Brain microvascular endothelial cell (primary cell): ENCODE measurements at regions not wholly inside any gene's neighbourhood (a gene's known extent, or its start where the extent isn't known, plus 50 kb on each side); places are given as distances from the start of the nearest gene placed in this dataset.

ENCODE experiments used
- DNase-seq: peaks from one replicate; pipeline ENCODE4 v3.0.0-alpha.2; 2020
- H3K27ac ChIP-seq: fragments of 250-450 bp; sonication (Bioruptor Pico); 2 replicates; pipeline ENCODE4 v1.5.1; 2020; ENCODE audit warnings: mild to moderate bottlenecking, moderate library complexity
- H3K27me3 ChIP-seq: fragments of 250-450 bp; sonication (Bioruptor Pico); replicated peaks from 2 replicates; pipeline ENCODE4 v1.5.1; 2020; ENCODE audit warnings: mild to moderate bottlenecking
- H3K36me3 ChIP-seq: fragments of 250-450 bp; sonication (Bioruptor Pico); replicated peaks from 2 replicates; pipeline ENCODE4 v1.5.1; 2020; ENCODE audit warnings: mild to moderate bottlenecking
- H3K4me3 ChIP-seq: 2 replicates; pipeline ENCODE4 v1.5.1; 2011; ENCODE audit warnings: low read depth, mild to moderate bottlenecking, control low read depth, low read length, moderate library complexity
- CTCF ChIP-seq: IDR thresholded peaks from 2 replicates; pipeline ENCODE4 v1.5.1; 2011; ENCODE audit warnings: low read depth, mild to moderate bottlenecking, moderate library complexity, low read length, control low read depth, inconsistent platforms; ENCODE audit errors: missing control alignments
- in situ Hi-C: cut with HindIII; loops from 2 replicates; pipeline ENCODE4 v1.10.0; 2017; ENCODE audit warnings: low sequenced_read_pairs, low pct_ligation_motif_present

GRCh38 chr1:208851366-208851765, 607.2 kb upstream of the PLXNA2 start:
- H3K36me3 ChIP-seq: no peaks in the 10 kb centered on the region
- no peak for DNase-seq
- no peak overlapping the region for H3K4me3 ChIP-seq
- no peaks in the 10 kb centered on the region for H3K27me3 ChIP-seq
- TF ChIP-seq CTCF: no peak
- H3K27ac ChIP-seq: no peak overlapping the region
- in situ Hi-C loops: no loop called here

GRCh38 chr1:208852911-208853310, 608.7 kb upstream of the PLXNA2 start:
- TF ChIP-seq CTCF: no peak
- Histone ChIP-seq H3K36me3 (no peaks in the 10 kb centered on the region), H3K27ac (no peak overlapping the region), H3K4me3 (no peak overlapping the region), H3K27me3 (no peaks in the 10 kb centered on the region)
- DNase-seq: no peak
- in situ Hi-C loops: no loop called here

GRCh38 chr1:208855403-208855802, 611.2 kb upstream of the PLXNA2 start:
- Histone ChIP-seq H3K27me3 (no peaks in the 10 kb centered on the region), H3K27ac (no peak overlapping the region), H3K4me3 (no peak overlapping the region), H3K36me3 (no peaks in the 10 kb centered on the region)
- no peak for TF ChIP-seq CTCF
- in situ Hi-C loops: no loop called here
- DNase-seq: no peak

GRCh38 chr1:208857465-208857864, 613.3 kb upstream of the PLXNA2 start:
- in situ Hi-C loops: no loop called here
- H3K4me3 ChIP-seq: no peak overlapping the region
- H3K27ac ChIP-seq: no peak overlapping the region
- no peak for DNase-seq
- no peaks in the 10 kb centered on the region for H3K36me3 ChIP-seq
- no peaks in the 10 kb centered on the region for H3K27me3 ChIP-seq
- TF ChIP-seq CTCF: no peak

- in situ Hi-C loops: no loop called here
- DNase-seq: no peak
- Histone ChIP-seq H3K27ac (no peak overlapping the region), H3K36me3 (no peaks in the 10 kb centered on the region), H3K27me3 (no peaks in the 10 kb centered on the region), H3K4me3 (no peak overlapping the region)
- no peak for TF ChIP-seq CTCF
Observed at GRCh38 chr1:208858738-208859137, 614.6 kb upstream of the PLXNA2 start.

GRCh38 chr1:208864366-208864965, 620.3 kb upstream of the PLXNA2 start:
- in situ Hi-C loops: no loop called here
- Histone ChIP-seq H3K36me3 (no peaks in the 10 kb centered on the region), H3K4me3 (no peak overlapping the region), H3K27me3 (no peaks in the 10 kb centered on the region), H3K27ac (no peak overlapping the region)
- TF ChIP-seq CTCF: no peak
- DNase-seq: no peak
